GM23338 (cell line): ENCODE measurements at regions not wholly inside any gene's neighbourhood (a gene's known extent, or its start where the extent isn't known, plus 50 kb on each side); places are given as distances from the start of the nearest gene placed in this dataset.

ENCODE experiments used
- CREB1 ChIP-seq: fragments of 250-450 bp; sonication (Bioruptor Pico); IDR thresholded peaks from 2 replicates; pipeline ENCODE4 v1.5.0; 2020; ENCODE audit warnings: low read depth, mild to moderate bottlenecking, moderate library complexity
- EZH2 ChIP-seq: fragments of 200-600 bp; sonication (generic); IDR thresholded peaks from one replicate; pipeline ENCODE4 v1.8.0; 2017; ENCODE audit warnings: antibody characterized with exemption, mild to moderate bottlenecking, low read depth; ENCODE audit not compliant: unreplicated experiment
- EZH2phosphoT487 ChIP-seq: fragments of 200-600 bp; sonication (generic); IDR thresholded peaks from one replicate; pipeline ENCODE4 v1.8.1; 2018; ENCODE audit warnings: antibody characterized with exemption; ENCODE audit not compliant: unreplicated experiment
- JUNB ChIP-seq: IDR thresholded peaks from one replicate; pipeline ENCODE4 v1.6.1; 2016; ENCODE audit warnings: antibody characterized with exemption; ENCODE audit not compliant: unreplicated experiment
- POLR2AphosphoS5 ChIP-seq: IDR thresholded peaks from 2 replicates; pipeline ENCODE4 v1.6.1; 2016; ENCODE audit warnings: antibody characterized with exemption, low read depth
- STAT1 ChIP-seq: IDR thresholded peaks from one replicate; pipeline ENCODE4 v1.6.1; 2016; ENCODE audit warnings: antibody characterized with exemption; ENCODE audit not compliant: unreplicated experiment
- ZNF114 ChIP-seq: fragments of 250-450 bp; sonication (Bioruptor Pico); IDR thresholded peaks from 2 replicates; pipeline ENCODE4 v1.5.0; 2020; ENCODE audit warnings: mild to moderate bottlenecking, moderate library complexity
- ZNF462 ChIP-seq: fragments of 250-450 bp; sonication (Bioruptor Pico); IDR thresholded peaks from 2 replicates; pipeline ENCODE4 v1.5.0; 2020; ENCODE audit warnings: mild to moderate bottlenecking, moderate library complexity
- TF ChIP-seq, protein P1 (sequence below), 2 experiments: fragments of 200-600 bp in 1 of 2; sonication (generic) in 1 of 2; conservative IDR thresholded peaks; 2 replicates each; pipeline versions ENCODE4 v1.5.1 to v1.6.1; 2016 to 2017; ENCODE audit warnings: antibody characterized with exemption in 2 of 2, low read depth in 2 of 2, mild to moderate bottlenecking in 2 of 2, moderate library complexity in 1 of 2
- TF ChIP-seq, protein P2 (sequence below): IDR thresholded peaks from one replicate; pipeline ENCODE4 v1.6.1; 2018; ENCODE audit warnings: antibody characterized with exemption; ENCODE audit not compliant: unreplicated experiment

GRCh38 chr1:232247669-232248068, 382.3 kb downstream of the SIPA1L2 start:
- TF ChIP-seq, protein P1, sequence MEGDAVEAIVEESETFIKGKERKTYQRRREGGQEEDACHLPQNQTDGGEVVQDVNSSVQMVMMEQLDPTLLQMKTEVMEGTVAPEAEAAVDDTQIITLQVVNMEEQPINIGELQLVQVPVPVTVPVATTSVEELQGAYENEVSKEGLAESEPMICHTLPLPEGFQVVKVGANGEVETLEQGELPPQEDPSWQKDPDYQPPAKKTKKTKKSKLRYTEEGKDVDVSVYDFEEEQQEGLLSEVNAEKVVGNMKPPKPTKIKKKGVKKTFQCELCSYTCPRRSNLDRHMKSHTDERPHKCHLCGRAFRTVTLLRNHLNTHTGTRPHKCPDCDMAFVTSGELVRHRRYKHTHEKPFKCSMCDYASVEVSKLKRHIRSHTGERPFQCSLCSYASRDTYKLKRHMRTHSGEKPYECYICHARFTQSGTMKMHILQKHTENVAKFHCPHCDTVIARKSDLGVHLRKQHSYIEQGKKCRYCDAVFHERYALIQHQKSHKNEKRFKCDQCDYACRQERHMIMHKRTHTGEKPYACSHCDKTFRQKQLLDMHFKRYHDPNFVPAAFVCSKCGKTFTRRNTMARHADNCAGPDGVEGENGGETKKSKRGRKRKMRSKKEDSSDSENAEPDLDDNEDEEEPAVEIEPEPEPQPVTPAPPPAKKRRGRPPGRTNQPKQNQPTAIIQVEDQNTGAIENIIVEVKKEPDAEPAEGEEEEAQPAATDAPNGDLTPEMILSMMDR (conservative IDR thresholded peaks at IDR 0.05; ENCODE audit: low read depth in 2 of 2) = no peak
- TF ChIP-seq EZH2phosphoT487 (no peak), POLR2AphosphoS5 (no peak), EZH2 (no peak), ZNF114 (CRISPR knock-in tag) (no peak), ZNF462 (CRISPR knock-in tag) (no peak), CREB1 (CRISPR knock-in tag) (no peak), STAT1 (no peak), JUNB (no peak)
- TF ChIP-seq, protein P2, sequence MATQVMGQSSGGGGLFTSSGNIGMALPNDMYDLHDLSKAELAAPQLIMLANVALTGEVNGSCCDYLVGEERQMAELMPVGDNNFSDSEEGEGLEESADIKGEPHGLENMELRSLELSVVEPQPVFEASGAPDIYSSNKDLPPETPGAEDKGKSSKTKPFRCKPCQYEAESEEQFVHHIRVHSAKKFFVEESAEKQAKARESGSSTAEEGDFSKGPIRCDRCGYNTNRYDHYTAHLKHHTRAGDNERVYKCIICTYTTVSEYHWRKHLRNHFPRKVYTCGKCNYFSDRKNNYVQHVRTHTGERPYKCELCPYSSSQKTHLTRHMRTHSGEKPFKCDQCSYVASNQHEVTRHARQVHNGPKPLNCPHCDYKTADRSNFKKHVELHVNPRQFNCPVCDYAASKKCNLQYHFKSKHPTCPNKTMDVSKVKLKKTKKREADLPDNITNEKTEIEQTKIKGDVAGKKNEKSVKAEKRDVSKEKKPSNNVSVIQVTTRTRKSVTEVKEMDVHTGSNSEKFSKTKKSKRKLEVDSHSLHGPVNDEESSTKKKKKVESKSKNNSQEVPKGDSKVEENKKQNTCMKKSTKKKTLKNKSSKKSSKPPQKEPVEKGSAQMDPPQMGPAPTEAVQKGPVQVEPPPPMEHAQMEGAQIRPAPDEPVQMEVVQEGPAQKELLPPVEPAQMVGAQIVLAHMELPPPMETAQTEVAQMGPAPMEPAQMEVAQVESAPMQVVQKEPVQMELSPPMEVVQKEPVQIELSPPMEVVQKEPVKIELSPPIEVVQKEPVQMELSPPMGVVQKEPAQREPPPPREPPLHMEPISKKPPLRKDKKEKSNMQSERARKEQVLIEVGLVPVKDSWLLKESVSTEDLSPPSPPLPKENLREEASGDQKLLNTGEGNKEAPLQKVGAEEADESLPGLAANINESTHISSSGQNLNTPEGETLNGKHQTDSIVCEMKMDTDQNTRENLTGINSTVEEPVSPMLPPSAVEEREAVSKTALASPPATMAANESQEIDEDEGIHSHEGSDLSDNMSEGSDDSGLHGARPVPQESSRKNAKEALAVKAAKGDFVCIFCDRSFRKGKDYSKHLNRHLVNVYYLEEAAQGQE = no peak
